H1 (cell line): ENCODE measurements at regions not wholly inside any gene's neighbourhood (a gene's known extent, or its start where the extent isn't known, plus 50 kb on each side); places are given as distances from the start of the nearest gene placed in this dataset.

Experiments
- CTCF ChIA-PET: fragments of 300-600 bp; sonication (Branson Sonifier 250); formaldehyde crosslinking; loops from one replicate; lab custom pipeline; 2021; ENCODE audit not compliant: partially characterized antibody; lab: Charles Lee
- POLR2A ChIA-PET: fragments of 300-600 bp; sonication (Branson Sonifier 250); formaldehyde crosslinking; loops from one replicate; lab custom pipeline; 2021; ENCODE audit warnings: inconsistent platforms; ENCODE audit not compliant: partially characterized antibody; lab: Charles Lee
- DNase-seq, 2 experiments: peaks; one replicate each; pipeline versions ENCODE4 v3.0.0 to v3.0.0-alpha.2; 2010 to 2022; ENCODE audit warnings: low spot score in 2 of 2, low read depth in 1 of 2, mixed read lengths in 1 of 2
- FAIRE-seq: peaks from 2 replicates; lab custom pipeline; 2011; peaks lifted over from hg19 to GRCh38; lab: Jason Lieb, UNC
- H2AFZ ChIP-seq: 2 replicates; pipeline ENCODE4 v1.8.1; 2012; ENCODE audit warnings: low read length, inconsistent platforms
- H2AK5ac ChIP-seq: 2 replicates; pipeline ENCODE4 v1.6.1; 2013; ENCODE audit warnings: low read depth, low read length
- H2BK120ac ChIP-seq: replicated peaks from 2 replicates; pipeline ENCODE3; 2013; ENCODE audit warnings: low read depth, low read length, inconsistent platforms
- H2BK12ac ChIP-seq: 2 replicates; pipeline ENCODE4 v1.6.1; 2013; ENCODE audit warnings: low read depth, low read length
- H2BK15ac ChIP-seq: 2 replicates; pipeline ENCODE4 v1.6.1; 2013; ENCODE audit warnings: low read length
- H2BK20ac ChIP-seq: 2 replicates; pipeline ENCODE4 v1.6.1; 2013; ENCODE audit warnings: low read length
- H2BK5ac ChIP-seq: 2 replicates; pipeline ENCODE4 v1.6.1; 2013; ENCODE audit warnings: low read depth, low read length
- H3K14ac ChIP-seq: 2 replicates; pipeline ENCODE4 v1.6.1; 2013; ENCODE audit warnings: inconsistent platforms; ENCODE audit not compliant: insufficient read length
- H3K18ac ChIP-seq: 2 replicates; pipeline ENCODE4 v1.6.1; 2013; ENCODE audit warnings: low read length; ENCODE audit errors: extremely low read depth
- H3K23ac ChIP-seq: 2 replicates; pipeline ENCODE4 v1.6.1; 2013; ENCODE audit warnings: inconsistent platforms; ENCODE audit not compliant: insufficient read length
- H3K23me2 ChIP-seq: 2 replicates; pipeline ENCODE4 v1.6.1; 2013; ENCODE audit warnings: low read depth, low read length
- H3K27ac ChIP-seq: 2 replicates; pipeline ENCODE4 v1.6.1; 2011; ENCODE audit warnings: low read depth, low read length, inconsistent platforms
- H3K27me3 ChIP-seq, 4 experiments: replicated peaks in 1 of 4; 1 replicate in 1 of 4; 2 replicates in 3 of 4; pipeline versions ENCODE4 v1.6.1 to v1.8.1; 2011 to 2013; ENCODE audit warnings: low read length in 3 of 4, mild to moderate bottlenecking in 3 of 4, inconsistent platforms in 2 of 4, mixed read lengths in 2 of 4, moderate library complexity in 1 of 4; ENCODE audit not compliant: control insufficient read depth in 3 of 4, insufficient read depth in 3 of 4; ENCODE audit errors: extremely low read depth in 1 of 4
- H3K36me3 ChIP-seq, 4 experiments: 2 replicates each; pipeline versions ENCODE4 v1.6.1 to v1.8.1; 2011 to 2013; ENCODE audit warnings: mild to moderate bottlenecking in 4 of 4, low read length in 3 of 4, moderate library complexity in 2 of 4, control low read depth in 1 of 4, inconsistent platforms in 1 of 4; ENCODE audit not compliant: insufficient read depth in 4 of 4, control insufficient read depth in 2 of 4
- H3K4ac ChIP-seq: replicated peaks from 2 replicates; pipeline ENCODE3; 2013; ENCODE audit warnings: low read length, low read depth, mixed read lengths, inconsistent platforms; ENCODE audit not compliant: insufficient read length
- H3K4me1 ChIP-seq, 4 experiments: replicated peaks in 1 of 4; 1 replicate in 1 of 4; 2 replicates in 3 of 4; pipeline versions ENCODE4 v1.6.1 to v1.8.1; 2011 to 2013; ENCODE audit warnings: low read length in 3 of 4, inconsistent platforms in 2 of 4, mixed read lengths in 1 of 4; ENCODE audit not compliant: insufficient read depth in 4 of 4, control insufficient read depth in 3 of 4
- H3K4me2 ChIP-seq, 2 experiments: 2 replicates each; pipeline versions ENCODE4 v1.6.1 to v1.8.1; 2011 to 2013; ENCODE audit warnings: low read depth in 2 of 2, low read length in 2 of 2, control low read depth in 1 of 2, inconsistent platforms in 1 of 2, mild to moderate bottlenecking in 1 of 2; ENCODE audit not compliant: insufficient read depth in 1 of 2
- H3K4me3 ChIP-seq, 4 experiments: fragments of 200-600, 300-600 bp in 1 of 4; sonication (generic), shearing (Covaris generic), sonication (Bioruptor Twin) in 1 of 4; 2 replicates each; pipeline versions ENCODE4 v1.5.1 to v1.8.1; 2011 to 2016; ENCODE audit warnings: low read length in 4 of 4, low read depth in 3 of 4, control low read depth in 2 of 4, inconsistent platforms in 2 of 4, mild to moderate bottlenecking in 2 of 4, mixed read lengths in 1 of 4, moderate library complexity in 1 of 4; ENCODE audit not compliant: insufficient read depth in 2 of 4; ENCODE audit errors: extremely low read depth in 1 of 4
- H3K56ac ChIP-seq: replicated peaks from 2 replicates; pipeline ENCODE3; 2013; ENCODE audit warnings: low read depth, mild to moderate bottlenecking, mixed read lengths, low read length, inconsistent platforms; ENCODE audit not compliant: insufficient read length
- H3K79me1 ChIP-seq: 2 replicates; pipeline ENCODE4 v1.6.1; 2013; ENCODE audit warnings: low read depth, low read length, control low read depth
- H3K79me2 ChIP-seq, 2 experiments: 2 replicates each; pipeline versions ENCODE4 v1.6.1 to v1.8.1; 2012 to 2013; ENCODE audit warnings: low read length in 2 of 2, mild to moderate bottlenecking in 2 of 2, inconsistent platforms in 1 of 2; ENCODE audit not compliant: insufficient read depth in 2 of 2, control insufficient read depth in 1 of 2
- H3K9ac ChIP-seq, 4 experiments: replicated peaks in 1 of 4; 1 replicate in 1 of 4; 2 replicates in 3 of 4; pipeline versions ENCODE4 v1.6.1 to v1.8.1; 2011 to 2013; ENCODE audit warnings: low read depth in 3 of 4, low read length in 3 of 4, control low read depth in 2 of 4, mild to moderate bottlenecking in 2 of 4, moderate library complexity in 2 of 4, inconsistent platforms in 1 of 4; ENCODE audit errors: extremely low read depth in 1 of 4
- H3K9me3 ChIP-seq, 2 experiments: 2 replicates each; pipeline versions ENCODE4 v1.6.1 to v1.8.1; 2012 to 2013; ENCODE audit warnings: mild to moderate bottlenecking in 2 of 2, moderate library complexity in 2 of 2, control low read depth in 1 of 2, inconsistent platforms in 1 of 2, low read depth in 1 of 2, low read length in 1 of 2, mixed read lengths in 1 of 2; ENCODE audit not compliant: insufficient read depth in 2 of 2
- H4K20me1 ChIP-seq, 2 experiments: replicated peaks in 1 of 2; 2 replicates each; pipeline versions ENCODE3 to v1.8.1; 2011 to 2013; ENCODE audit warnings: inconsistent platforms in 2 of 2, low read length in 2 of 2, mild to moderate bottlenecking in 1 of 2; ENCODE audit not compliant: insufficient read depth in 2 of 2, control insufficient read depth in 1 of 2
- H4K5ac ChIP-seq: 2 replicates; pipeline ENCODE4 v1.6.1; 2013; ENCODE audit warnings: low read length, low read depth, mixed read lengths, inconsistent platforms; ENCODE audit not compliant: insufficient read length
- H4K8ac ChIP-seq: 2 replicates; pipeline ENCODE4 v1.8.0; 2013; ENCODE audit warnings: mild to moderate bottlenecking, moderate library complexity, low read length, inconsistent platforms; ENCODE audit not compliant: insufficient read depth; ENCODE audit errors: extremely low read depth
- H4K91ac ChIP-seq: replicated peaks from 2 replicates; pipeline ENCODE3; 2013; ENCODE audit warnings: low read length, mixed read lengths, inconsistent platforms; ENCODE audit not compliant: insufficient read length
- CBX5 ChIP-seq: fragments of 300-800, 300-1000 bp; sonication (generic); IDR thresholded peaks from 2 replicates; pipeline ENCODE4 v1.7.1; 2016; ENCODE audit warnings: antibody characterized with exemption, low read length, low read depth
- CEBPB ChIP-seq: IDR thresholded peaks from 2 replicates; pipeline ENCODE4 v1.6.1; 2012; ENCODE audit warnings: low read depth, low read length
- CTBP2 ChIP-seq: IDR thresholded peaks from 2 replicates; pipeline ENCODE4 v1.7.0; 2011; ENCODE audit warnings: borderline replicate concordance, mild to moderate bottlenecking, moderate library complexity, mixed read lengths, low read length; ENCODE audit not compliant: insufficient read depth, insufficient read length
- FOSL1 ChIP-seq: IDR thresholded peaks from 2 replicates; pipeline ENCODE4 v1.6.1; 2011; ENCODE audit warnings: mild to moderate bottlenecking, low read depth, low read length, moderate library complexity; ENCODE audit not compliant: insufficient read depth
- KDM1A ChIP-seq: fragments of 200-600, 300-600 bp; sonication (generic); IDR thresholded peaks from 2 replicates; pipeline ENCODE4 v1.7.1; 2016; ENCODE audit warnings: mild to moderate bottlenecking, low read length, borderline replicate concordance
- KDM4A ChIP-seq: IDR thresholded peaks from one replicate; pipeline ENCODE4 v1.7.1; 2012; ENCODE audit warnings: low read depth, mild to moderate bottlenecking, moderate library complexity, low read length, inconsistent platforms; ENCODE audit not compliant: severe bottlenecking
- KDM5A ChIP-seq: fragments of 200-600 bp; IDR thresholded peaks from 2 replicates; pipeline ENCODE4 v1.7.1; 2012; ENCODE audit warnings: mild to moderate bottlenecking, low read length, inconsistent platforms, mixed read lengths
- POU5F1 ChIP-seq: IDR thresholded peaks from 2 replicates; pipeline ENCODE4 v1.6.1; 2011; ENCODE audit warnings: low read depth, mild to moderate bottlenecking, low read length, moderate library complexity
- RXRA ChIP-seq: IDR thresholded peaks from 2 replicates; pipeline ENCODE4 v1.6.1; 2011; ENCODE audit warnings: low read depth, mild to moderate bottlenecking, low read length, moderate library complexity; ENCODE audit not compliant: insufficient read depth
- SIX5 ChIP-seq: IDR thresholded peaks from 2 replicates; pipeline ENCODE4 v1.6.1; 2011; ENCODE audit warnings: mild to moderate bottlenecking, low read depth, low read length
- SP4 ChIP-seq: IDR thresholded peaks from 2 replicates; pipeline ENCODE4 v1.6.1; 2012; ENCODE audit warnings: low read length, inconsistent platforms
- TBP ChIP-seq: IDR thresholded peaks from 2 replicates; pipeline ENCODE4 v1.6.1; 2011; ENCODE audit warnings: low read depth, low read length, improper control_type of control experiment
- TCF12 ChIP-seq: IDR thresholded peaks from 2 replicates; pipeline ENCODE4 v1.6.1; 2011; ENCODE audit warnings: low read depth, mild to moderate bottlenecking, low read length
- WGBS, 2 experiments: shearing (Covaris generic) in 1 of 2; methylation state at CpG; one replicate each; pipeline versions ENCODE4 v1.1.6 to v1.1.7; 2013 to 2015; ENCODE audit warnings: low lambda C conversion rate in 2 of 2, mixed read lengths in 2 of 2, inconsistent platforms in 1 of 2, low coverage in 1 of 2, missing lambda C conversion rate in 1 of 2; ENCODE audit not compliant: insufficient replicate concordance in 2 of 2, insufficient coverage in 1 of 2, insufficient read length in 1 of 2; ENCODE audit errors: extremely low coverage in 1 of 2, missing lambda C conversion rate in 1 of 2; 5-methylcytosine and 5-hydroxymethylcytosine counted together

- no peak overlapping the region for H2BK15ac ChIP-seq
- WGBS, 2 experiments: 85% methylated on average over 3 of the region's 3 CpGs; no CpG with 5 or more reads in 1 of the 2 experiments
- no peak overlapping the region for H4K91ac ChIP-seq
- no peak overlapping the region for H3K4ac ChIP-seq
- ChIA-PET CTCF (interaction anchor here (1.1 to 1.6 kb wide), 2 partner anchors 9 to 10 kb away, joined by 3 to 4 read pairs; no protein-coding TSS in a partner anchor), POLR2A (no interaction called here)
- H3K27me3 ChIP-seq: no peaks in the 10 kb centered on the region
- H3K23ac ChIP-seq: no peak overlapping the region
- no peak overlapping the region for H2BK20ac ChIP-seq
- no peak for FAIRE-seq
- no peak for TF ChIP-seq KDM5A
- no peak for TF ChIP-seq SP4
- TF ChIP-seq CEBPB: no peak
- TF ChIP-seq POU5F1: no peak
- TF ChIP-seq SIX5: no peak
- no peak for TF ChIP-seq CTBP2
- TF ChIP-seq KDM4A: no peak
- TF ChIP-seq KDM1A: no peak
- no peak for TF ChIP-seq RXRA
- TF ChIP-seq FOSL1: no peak
- TF ChIP-seq CBX5: no peak
- no peak for TF ChIP-seq TBP
- no peak for TF ChIP-seq TCF12
- H2AFZ ChIP-seq: no peak overlapping the region
- H3K56ac ChIP-seq: no peak overlapping the region
- H3K4me1 ChIP-seq: no peaks in the 10 kb centered on the region
- no peak overlapping the region for H3K27ac ChIP-seq
- H2BK12ac ChIP-seq: no peak overlapping the region
- H4K5ac ChIP-seq: no peak overlapping the region
- H3K18ac ChIP-seq: no peak overlapping the region
- H3K36me3 ChIP-seq: no peaks in the 10 kb centered on the region
- no peaks in the 10 kb centered on the region for H4K20me1 ChIP-seq
- H3K9me3 ChIP-seq: no peaks in the 10 kb centered on the region
- DNase-seq: no peak
- no peak overlapping the region for H3K14ac ChIP-seq
- no peak overlapping the region for H3K4me2 ChIP-seq
- H4K8ac ChIP-seq: no peak overlapping the region
- H2BK120ac ChIP-seq: no peak overlapping the region
- H3K9ac ChIP-seq: no peak overlapping the region
- H3K79me2 ChIP-seq: no peaks in the 10 kb centered on the region
- no peak overlapping the region for H3K4me3 ChIP-seq
- H2AK5ac ChIP-seq: no peak overlapping the region
- H2BK5ac ChIP-seq: no peak overlapping the region
- no peaks in the 10 kb centered on the region for H3K79me1 ChIP-seq
- no peaks in the 10 kb centered on the region for H3K23me2 ChIP-seq
Measured at GRCh38 chr7:79775911-79776310, 322.4 kb upstream of the MAGI2 start.
